NOMO-1 treated with DMSO at 0.1 percent for 48 hours (cell line): ENCODE measurements at regions not wholly inside any gene's neighbourhood (a gene's known extent, or its start where the extent isn't known, plus 50 kb on each side); places are given as distances from the start of the nearest gene placed in this dataset.

Experiments used
- DNase-seq: peaks from one replicate; lab custom pipeline; 2025; ENCODE audit not compliant: unreplicated experiment; lab: John Stamatoyannopoulos, UW

DNA sequence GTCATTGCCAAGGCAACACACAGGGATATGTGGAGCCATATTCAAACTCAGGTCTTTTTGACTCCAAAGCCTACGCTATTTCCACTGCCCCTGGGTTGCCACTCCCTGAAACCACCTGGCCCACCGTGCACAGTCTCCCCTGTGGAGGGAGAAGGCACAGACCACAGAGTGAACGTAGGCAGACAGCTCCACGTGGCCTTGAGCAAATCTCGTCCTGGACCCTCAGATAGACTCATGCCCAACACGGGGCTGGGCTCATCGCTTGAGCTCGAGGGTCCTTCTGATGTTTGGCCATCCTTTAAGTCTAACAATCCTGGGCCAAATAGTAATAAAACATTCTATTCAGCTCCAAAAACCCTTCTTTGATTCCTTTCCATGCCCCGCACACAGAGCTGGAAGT, 72.0 kb downstream of the CPN2 start:
- DNase-seq = no peak

GRCh38 chr3:194279701-194280360, 71.3 kb downstream of the CPN2 start:
- DNase-seq = no peak

- no peak for DNase-seq
Measured at GRCh38 chr3:194280777-194281176, 70.4 kb downstream of the CPN2 start.

DNA sequence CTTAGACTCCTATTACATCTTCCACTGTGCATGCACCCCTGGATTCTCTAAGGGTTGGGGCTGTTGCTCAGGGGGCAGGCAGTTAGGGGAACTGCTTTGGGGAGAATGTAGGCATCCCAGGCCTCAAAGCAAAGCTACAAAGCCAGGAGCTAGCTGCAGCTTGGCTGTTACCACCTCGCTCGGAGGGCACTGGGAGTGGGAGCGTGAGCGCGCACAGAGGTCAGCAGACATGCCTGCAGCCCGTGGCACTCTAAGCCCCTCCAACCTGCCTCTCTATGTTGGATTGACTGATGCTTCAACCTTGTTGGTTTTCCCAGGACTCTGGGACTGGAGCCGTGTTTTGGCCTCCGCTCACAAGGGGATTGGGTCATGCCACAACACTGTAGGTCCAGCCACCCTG, 69.8 kb downstream of the CPN2 start:
- no peak for DNase-seq

GRCh38 chr3:194281766-194282165, 69.4 kb downstream of the CPN2 start:
- no peak for DNase-seq

GRCh38 chr3:194282436-194283122, 68.5 kb downstream of the CPN2 start:
- no peak for DNase-seq

DNA sequence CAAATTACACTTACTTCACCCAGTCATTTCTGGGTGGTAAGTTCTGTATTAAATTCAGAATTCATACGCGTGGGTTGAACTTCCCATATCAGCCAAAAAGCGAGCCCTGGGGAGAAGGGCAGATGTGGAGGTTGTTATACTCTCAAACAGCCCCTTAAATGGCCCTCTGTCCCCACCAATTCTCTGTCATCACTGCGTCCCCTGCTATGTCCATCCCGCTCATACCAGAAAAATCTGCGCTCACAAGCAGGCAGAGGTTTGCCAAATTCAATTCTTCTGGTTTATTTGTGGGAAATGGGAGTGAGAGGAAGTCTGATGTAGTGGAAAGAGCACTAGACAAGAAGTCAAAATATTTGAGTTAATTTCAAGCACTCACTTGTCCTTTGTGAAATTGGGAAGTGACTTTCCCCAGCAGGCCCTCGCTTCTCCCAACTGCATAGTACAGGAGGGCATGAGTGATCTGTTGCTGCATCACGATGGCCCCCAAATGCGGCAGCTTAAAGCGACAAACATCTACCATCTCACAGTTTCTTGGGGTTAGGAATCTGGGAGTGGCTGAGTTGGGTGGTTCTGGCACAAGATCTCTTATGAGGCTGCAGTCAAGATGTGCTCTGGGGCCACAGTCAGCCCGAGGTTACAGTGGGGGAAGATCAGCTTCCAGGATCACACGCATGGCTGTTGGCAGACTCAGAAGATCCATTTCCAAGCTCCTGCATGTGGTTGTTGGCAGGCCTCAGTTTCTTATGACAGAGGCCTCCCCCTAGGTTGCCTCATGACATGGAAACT, 67.7 kb downstream of the CPN2 start:
- DNase-seq = no peak

DNA sequence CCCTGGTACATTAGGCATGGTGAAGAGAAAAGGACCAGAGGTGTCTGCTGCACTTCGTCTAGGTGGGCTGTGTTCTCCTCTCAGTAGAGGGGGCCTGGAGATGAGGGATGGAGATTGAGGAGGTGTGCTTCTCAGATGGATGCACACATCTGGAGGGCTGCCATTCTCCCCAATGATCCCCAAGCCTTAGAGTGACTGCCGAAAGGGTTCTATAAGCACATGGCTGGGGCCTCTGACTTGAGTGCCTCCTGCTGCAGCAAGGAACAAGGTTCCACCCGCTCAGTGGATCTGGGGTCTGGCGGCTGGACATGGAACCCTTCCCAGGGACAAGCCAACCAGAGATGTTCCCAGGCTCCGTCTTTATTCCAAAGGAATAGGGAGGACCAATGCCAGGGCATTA, 66.8 kb downstream of the CPN2 start:
- no peak for DNase-seq

GRCh38 chr3:194285024-194285849, 65.9 kb downstream of the CPN2 start:
- no peak for DNase-seq

- DNase-seq = no peak
Measured at GRCh38 chr3:194285850-194286197, 65.3 kb downstream of the CPN2 start.

DNA sequence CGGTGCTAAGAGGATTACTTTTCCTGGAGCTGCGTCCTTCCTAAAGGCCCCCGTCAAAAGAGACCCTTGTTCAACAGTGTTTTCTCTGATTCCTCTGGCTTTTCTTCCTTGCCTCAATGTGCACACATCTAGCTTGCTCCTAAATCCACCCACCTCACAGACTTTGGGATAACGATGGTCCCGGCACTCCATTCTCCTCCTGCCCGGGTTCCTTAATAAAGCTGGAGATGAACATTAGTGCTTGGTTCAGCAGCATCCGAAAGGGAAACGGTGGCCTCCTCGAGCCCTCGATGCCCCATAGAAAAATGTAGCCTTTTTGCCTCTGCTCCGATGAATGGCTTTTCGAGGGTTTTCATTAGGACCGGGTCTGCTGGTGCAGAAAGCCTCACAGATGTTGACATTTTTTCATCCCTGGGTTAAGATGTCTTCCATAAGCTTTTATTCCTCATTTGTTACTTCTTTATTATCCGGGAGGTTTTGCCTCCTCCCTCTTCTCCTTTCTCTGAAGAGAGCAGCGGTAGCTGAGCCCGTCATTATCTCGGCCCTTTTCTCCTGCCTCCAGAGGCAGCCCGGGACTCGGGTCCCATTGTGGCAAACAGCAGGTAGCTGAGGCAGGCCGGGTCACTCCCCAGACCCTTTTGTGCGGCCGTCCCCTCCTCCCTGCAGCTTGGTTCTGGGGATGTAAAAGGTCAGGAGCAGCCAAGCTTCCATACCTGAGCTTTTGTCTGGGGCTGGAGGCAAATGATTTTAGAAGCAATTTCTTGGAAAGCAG, 64.6 kb downstream of the CPN2 start:
- DNase-seq = no peak

GRCh38 chr3:194287374-194287773, 63.8 kb downstream of the CPN2 start:
- DNase-seq = no peak

- DNase-seq = no peak
Measured at GRCh38 chr3:194287977-194288706, 63.0 kb downstream of the CPN2 start.
